Adrenal gland (tissue), 9 donors: ENCODE measurements at regions not wholly inside any gene's neighbourhood (a gene's known extent, or its start where the extent isn't known, plus 50 kb on each side); places are given as distances from the start of the nearest gene placed in this dataset.

ENCODE experiments used
- DNase-seq, 7 donors: peaks; one replicate each; pipeline ENCODE4 v3.0.0-alpha.2; 2019 to 2020
- H3K27ac ChIP-seq, 5 donors: fragments of 200-600 bp; sonication (generic) in 4 of 5; 1 replicate in 3 of 5; 2 replicates in 2 of 5; pipeline versions ENCODE4 v1.5.1 to v1.8.0; 2016 to 2020; ENCODE audit warnings: mild to moderate bottlenecking in 1 of 5
- H3K27me3 ChIP-seq: fragments of 200-600 bp; 2 replicates; pipeline ENCODE4 v1.8.0; 2021
- H3K36me3 ChIP-seq, 2 donors: fragments of 200-600 bp; replicated peaks in 1 of 2; 1 replicate in 1 of 2; 2 replicates in 1 of 2; pipeline versions ENCODE4 v1.5.1 to v1.8.0; 2018 to 2022
- H3K4me1 ChIP-seq, 2 donors: fragments of 200-600 bp; replicated peaks in 1 of 2; 1 replicate in 1 of 2; 2 replicates in 1 of 2; pipeline versions ENCODE4 v1.5.1 to v1.8.0; 2018 to 2021
- H3K4me3 ChIP-seq, 4 donors: fragments of 200-600 bp; sonication (generic) in 3 of 4; one replicate each; pipeline ENCODE4 v1.5.1; 2016 to 2018
- H3K9me3 ChIP-seq, 3 donors: fragments of 200-600 bp; sonication (generic) in 1 of 3; replicated peaks in 1 of 3; 1 replicate in 2 of 3; 2 replicates in 1 of 3; pipeline versions ENCODE4 v1.5.1 to v1.8.0; 2016 to 2021
- CTCF ChIP-seq, 6 experiments: fragments of 450-650 bp in 4 of 6; fragments of 200-600 bp in 2 of 6; sonication (generic) in 1 of 6; IDR thresholded peaks; 1 replicate in 5 of 6; 2 replicates in 1 of 6; pipeline versions ENCODE4 v1.5.1 to v1.8.0; 2016 to 2021; ENCODE audit warnings: antibody characterized with exemption in 6 of 6, mild to moderate bottlenecking in 2 of 6, moderate library complexity in 1 of 6
- POLR2A ChIP-seq, 2 donors: fragments of 450-650 bp; IDR thresholded peaks; one replicate each; pipeline ENCODE4 v1.6.1; 2017; ENCODE audit warnings: antibody characterized with exemption in 2 of 2, mild to moderate bottlenecking in 2 of 2, moderate library complexity in 1 of 2
- WGBS, 4 donors: extraction: QIAGEN DNeasy Blood & Tissue Kit in 2 of 4; methylation state at CpG; one replicate each; pipeline versions ENCODE4 v1.1.5 to v1.1.7; 2013 to 2017; 5-methylcytosine and 5-hydroxymethylcytosine counted together
- intact Hi-C, 2 donors: fragments of 100-400 bp; cut with DNase I; formaldehyde crosslinking; loops; one replicate each; pipeline versions ENCODE4 v1.14.1 to v1.15.0; 2022 to 2023
- donor health status: healthy with polysubstance abuse.
- donor health status: Bipolar disorder and iron deficiency.
- donor health status: DM: yes; HTN: yes; CAD: no.
- donor health status: DM: no; HTN: no; CAD: no.
- donor health status: DM: no; HTN: no; CAD: no.

DNA sequence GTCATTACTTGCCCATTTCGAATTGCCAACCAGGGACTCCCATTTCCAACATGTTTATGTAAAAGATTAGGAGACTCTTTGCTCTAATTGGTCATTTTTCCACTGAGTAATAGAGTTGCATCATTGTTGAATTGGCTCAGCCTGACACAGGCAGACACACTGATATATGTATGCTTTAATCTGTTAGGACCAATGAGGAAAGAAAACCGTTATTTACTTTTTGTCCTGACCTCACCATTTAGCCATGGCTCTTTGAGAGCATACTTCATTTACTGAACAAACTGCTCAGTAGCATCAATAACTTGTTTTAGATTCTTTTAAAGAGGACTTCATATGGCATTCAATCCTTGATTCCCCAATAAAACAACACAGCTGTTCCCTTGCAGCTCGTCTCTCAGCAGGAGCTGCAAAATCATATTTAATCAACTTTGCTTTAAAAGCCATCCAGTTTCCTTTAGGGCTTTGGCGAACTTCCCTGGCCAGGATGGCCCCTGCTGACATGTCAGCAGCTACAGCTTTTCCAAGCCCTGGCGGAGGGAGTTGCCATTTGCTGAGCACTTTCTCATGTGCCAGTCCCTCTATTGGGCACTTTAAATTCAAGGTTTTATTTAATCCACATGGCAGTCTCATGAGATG, 251.5 kb upstream of the TNC start:
- intact Hi-C loops, result no loop called here
- Histone ChIP-seq H3K4me1 (no peaks in the 10 kb centered on the region), H3K9me3 (no peaks in the 10 kb centered on the region), H3K36me3 (no peaks in the 10 kb centered on the region), H3K27ac (no peak overlapping the region), H3K4me3 (no peak overlapping the region), H3K27me3 (no peaks in the 10 kb centered on the region)
- TF ChIP-seq POLR2A (IDR thresholded peaks at IDR 0.05), result no peak
- TF ChIP-seq CTCF (IDR thresholded peaks at IDR 0.05), result no peak
- no peak for DNase-seq
- 51 to 57% (median 54%) methylated on average over 5 of the region's 5 CpGs for WGBS, 4 donors

DNA sequence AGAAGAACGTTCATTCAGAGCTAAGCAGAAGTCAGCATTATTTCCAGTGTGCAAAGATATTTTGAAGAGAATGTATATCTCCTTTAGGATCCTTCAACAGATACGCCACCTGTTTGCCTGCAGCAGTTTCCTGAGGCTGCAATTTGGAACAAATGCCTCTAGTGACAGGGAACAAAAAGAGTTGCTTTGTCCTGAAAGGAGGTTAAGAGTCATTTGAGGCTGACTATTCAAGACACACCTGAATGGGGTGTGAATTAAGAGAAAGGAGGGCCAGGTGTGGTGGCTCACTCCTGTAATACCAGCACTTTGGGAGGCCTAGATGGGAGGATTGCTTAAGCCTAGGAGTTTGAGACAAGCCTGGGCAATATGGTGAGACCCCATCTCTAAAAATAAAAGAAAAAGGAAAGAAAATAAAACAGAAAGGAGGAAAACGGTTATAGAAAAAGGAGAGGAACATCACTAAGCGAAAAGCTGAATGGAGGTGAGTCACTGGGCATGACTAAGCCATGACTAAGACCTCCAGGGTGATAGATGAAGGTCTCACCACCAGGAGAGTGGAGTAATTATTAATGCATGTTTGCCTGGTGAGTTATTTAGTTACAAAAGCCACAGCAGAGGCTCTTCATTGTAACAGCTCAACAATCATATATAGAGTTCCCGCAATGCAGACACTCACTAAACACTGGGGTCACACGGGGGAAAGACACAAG, 255.2 kb upstream of the TNC start:
- Histone ChIP-seq H3K27me3 (no peaks in the 10 kb centered on the region), H3K9me3 (no peaks in the 10 kb centered on the region), H3K36me3 (no peaks in the 10 kb centered on the region), H3K4me1 (no peaks in the 10 kb centered on the region), H3K4me3 (no peak overlapping the region), H3K27ac (no peak overlapping the region)
- 69 to 77% (median 73%) methylated on average over 6 of the region's 6 CpGs for WGBS, 4 donors
- DNase-seq, result no peak
- TF ChIP-seq POLR2A (IDR thresholded peaks at IDR 0.05), result no peak
- no peak for TF ChIP-seq CTCF (IDR thresholded peaks at IDR 0.05)
- intact Hi-C loops, result no loop called here

- no peak for DNase-seq
- intact Hi-C loops, result no loop called here
- no peaks in the 10 kb centered on the region for H3K27me3 ChIP-seq
- H3K9me3 ChIP-seq, result no peaks in the 10 kb centered on the region
- no peak for TF ChIP-seq CTCF (IDR thresholded peaks at IDR 0.05)
- TF ChIP-seq POLR2A (IDR thresholded peaks at IDR 0.05), result no peak
- no peaks in the 10 kb centered on the region for H3K36me3 ChIP-seq
- no peak overlapping the region for H3K4me3 ChIP-seq
- H3K27ac ChIP-seq, result no peak overlapping the region
- H3K4me1 ChIP-seq, result no peaks in the 10 kb centered on the region
These were observed 255.7 kb upstream of the TNC start for GRCh38 chr9:115373710-115374045.

DNA sequence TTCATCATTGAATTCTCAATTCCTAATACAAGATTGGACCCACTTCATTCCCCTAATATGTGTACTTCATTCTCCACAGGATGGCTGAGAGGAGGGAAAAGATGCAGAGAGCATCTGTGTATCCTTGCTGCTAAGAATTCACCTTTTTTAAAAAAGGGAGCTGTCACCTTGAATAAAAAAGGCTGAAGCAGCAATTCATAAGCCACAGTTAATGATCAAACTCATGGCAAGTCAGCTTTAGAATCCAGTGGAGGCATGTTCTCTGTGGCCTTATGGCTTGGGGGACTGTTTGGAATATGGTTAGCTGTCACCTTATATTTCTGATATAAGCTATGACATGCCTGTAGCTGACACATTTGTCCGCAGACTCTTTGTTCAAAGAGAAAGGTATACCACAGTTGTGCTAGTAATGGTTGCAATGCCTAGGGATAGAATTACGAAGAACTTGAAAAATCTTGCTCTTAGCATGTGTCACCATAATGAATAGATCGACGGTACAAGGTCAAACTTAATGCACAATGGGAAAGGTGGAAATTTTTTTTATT, 256.8 kb upstream of the TNC start:
- 72 to 81% (median 76%) methylated on average over 4 of the region's 4 CpGs for WGBS, 4 donors
- Histone ChIP-seq H3K27ac (no peak overlapping the region), H3K36me3 (no peaks in the 10 kb centered on the region), H3K27me3 (no peaks in the 10 kb centered on the region), H3K9me3 (no peaks in the 10 kb centered on the region), H3K4me3 (no peak overlapping the region), H3K4me1 (no peaks in the 10 kb centered on the region)
- TF ChIP-seq CTCF (IDR thresholded peaks at IDR 0.05) (no peak), POLR2A (IDR thresholded peaks at IDR 0.05) (no peak)
- DNase-seq, result no peak
- intact Hi-C loops, result no loop called here
